IMR-90 (cell line): ENCODE measurements at regions not wholly inside any gene's neighbourhood (a gene's known extent, or its start where the extent isn't known, plus 50 kb on each side); places are given as distances from the start of the nearest gene placed in this dataset.

Experiments used
- ATAC-seq: fragments of 200-7000 bp; cut with Tn5 transposase; 2 replicates; pipeline ENCODE4 v1.9.1; 2020; ENCODE audit warnings: low read depth, mild to moderate bottlenecking, moderate library complexity
- BruUV-seq: library from RNA; stranded (reverse); fragments of 400-500 nt; replicated peaks from 2 replicates; lab custom pipeline; 2021; lab: Mats Ljungman, UMichigan
- CTCF ChIA-PET: fragments of 300-600 bp; formaldehyde crosslinking; extraction: SDS; loops from one replicate; lab custom pipeline; 2021; ENCODE audit warnings: antibody characterized with exemption; lab: Yijun Ruan, JAX
- POLR2A ChIA-PET: fragments of 300-600 bp; sonication (Branson Sonifier 250); formaldehyde crosslinking; loops from one replicate; lab custom pipeline; 2022; ENCODE audit warnings: antibody characterized with exemption; ENCODE audit not compliant: unreplicated experiment; lab: Charles Lee
- DNase-seq: peaks from one replicate; pipeline ENCODE4 v3.0.0; 2013
- H2AFZ ChIP-seq: replicated peaks from 2 replicates; pipeline ENCODE3; 2013; ENCODE audit warnings: low read length, mild to moderate bottlenecking; ENCODE audit not compliant: poor library complexity
- H2AK5ac ChIP-seq: 2 replicates; pipeline ENCODE4 v1.6.1; 2013; ENCODE audit warnings: low read depth, low read length, inconsistent platforms
- H2AK9ac ChIP-seq: replicated peaks from 2 replicates; pipeline ENCODE3; 2013; ENCODE audit warnings: mild to moderate bottlenecking, low read depth, low read length, moderate library complexity; ENCODE audit not compliant: poor library complexity
- H2BK120ac ChIP-seq: 2 replicates; pipeline ENCODE4 v1.6.1; 2013; ENCODE audit warnings: low read depth, low read length, inconsistent platforms
- H2BK15ac ChIP-seq: 3 replicates; pipeline ENCODE4 v1.6.1; 2013; ENCODE audit warnings: low read depth, low read length, inconsistent platforms
- H2BK20ac ChIP-seq: 2 replicates; pipeline ENCODE4 v1.6.1; 2013; ENCODE audit warnings: low read depth, mild to moderate bottlenecking, inconsistent platforms, low read length, moderate library complexity
- H2BK5ac ChIP-seq: 2 replicates; pipeline ENCODE4 v1.6.1; 2013; ENCODE audit warnings: mild to moderate bottlenecking, low read depth, low read length, inconsistent platforms; ENCODE audit not compliant: poor library complexity, severe bottlenecking
- H3K14ac ChIP-seq: replicated peaks from 2 replicates; pipeline ENCODE4 v1.6.1; 2013; ENCODE audit warnings: low read depth, low read length, inconsistent platforms
- H3K18ac ChIP-seq: 2 replicates; pipeline ENCODE4 v1.6.1; 2013; ENCODE audit warnings: low read depth, low read length, control low read depth
- H3K23ac ChIP-seq: 2 replicates; pipeline ENCODE4 v1.6.1; 2013; ENCODE audit warnings: low read depth, low read length, inconsistent platforms
- H3K27ac ChIP-seq: 2 replicates; pipeline ENCODE4 v1.5.1; 2013; ENCODE audit warnings: mild to moderate bottlenecking, control low read depth, low read length; ENCODE audit not compliant: insufficient read depth
- H3K27me3 ChIP-seq: 2 replicates; pipeline ENCODE4 v1.6.1; 2013; ENCODE audit warnings: low read length; ENCODE audit not compliant: control insufficient read depth, insufficient read depth
- H3K36me3 ChIP-seq: 2 replicates; pipeline ENCODE4 v1.6.1; 2013; ENCODE audit warnings: low read length, mixed read lengths; ENCODE audit not compliant: control insufficient read depth, insufficient read depth
- H3K4ac ChIP-seq: 2 replicates; pipeline ENCODE4 v1.6.1; 2013; ENCODE audit warnings: low read depth, low read length, inconsistent platforms
- H3K4me1 ChIP-seq: 2 replicates; pipeline ENCODE4 v1.6.1; 2013; ENCODE audit warnings: low read length, mixed read lengths; ENCODE audit not compliant: control insufficient read depth, insufficient read depth
- H3K4me2 ChIP-seq: 2 replicates; pipeline ENCODE4 v1.6.1; 2013; ENCODE audit warnings: low read depth, mild to moderate bottlenecking, control low read depth, low read length, moderate library complexity
- H3K4me3 ChIP-seq: 2 replicates; pipeline ENCODE4 v1.5.1; 2013; ENCODE audit warnings: low read depth, mild to moderate bottlenecking, control low read depth, low read length, moderate library complexity; ENCODE audit not compliant: insufficient read depth
- H3K56ac ChIP-seq: 2 replicates; pipeline ENCODE4 v1.6.1; 2013; ENCODE audit warnings: low read length, inconsistent platforms; ENCODE audit not compliant: insufficient read depth; ENCODE audit errors: extremely low read depth
- H3K79me1 ChIP-seq, 2 experiments: 2 replicates each; pipeline ENCODE4 v1.6.1; 2013; ENCODE audit warnings: low read length in 2 of 2, inconsistent platforms in 1 of 2, low read depth in 1 of 2
- H3K9ac ChIP-seq: 2 replicates; pipeline ENCODE4 v1.6.1; 2013; ENCODE audit warnings: low read depth, low read length, control low read depth
- H3K9me1 ChIP-seq: 2 replicates; pipeline ENCODE4 v1.6.1; 2013; ENCODE audit warnings: low read length, inconsistent platforms; ENCODE audit not compliant: insufficient read depth
- H3K9me3 ChIP-seq: 2 replicates; pipeline ENCODE4 v1.6.1; 2013; ENCODE audit warnings: low read length; ENCODE audit not compliant: control insufficient read depth, insufficient read depth
- H4K20me1 ChIP-seq: 2 replicates; pipeline ENCODE4 v1.6.1; 2013; ENCODE audit warnings: low read length, inconsistent platforms; ENCODE audit not compliant: insufficient read depth
- H4K5ac ChIP-seq: 2 replicates; pipeline ENCODE4 v1.6.1; 2013; ENCODE audit warnings: mild to moderate bottlenecking, low read depth, low read length, control low read depth
- H4K8ac ChIP-seq, 2 experiments: 2 replicates each; pipeline ENCODE4 v1.6.1; 2013; ENCODE audit warnings: low read depth in 2 of 2, low read length in 2 of 2, control low read depth in 1 of 2, inconsistent platforms in 1 of 2
- H4K91ac ChIP-seq: 2 replicates; pipeline ENCODE4 v1.6.1; 2013; ENCODE audit warnings: low read depth, low read length, inconsistent platforms; ENCODE audit not compliant: insufficient read depth
- BHLHE40 ChIP-seq: fragments of 150-350 bp; IDR thresholded peaks from 2 replicates; pipeline ENCODE4 v1.6.1; 2016; ENCODE audit warnings: mild to moderate bottlenecking, low read depth, low read length
- NFE2L2 ChIP-seq: fragments of 150-350 bp; IDR thresholded peaks from 2 replicates; pipeline ENCODE4 v1.6.1; 2016; ENCODE audit warnings: low read depth, mild to moderate bottlenecking, low read length
- WGBS, 2 experiments: methylation state at CpG; one replicate each; pipeline versions ENCODE4 v1.1.5 to v1.1.7; 2013; ENCODE audit warnings: missing lambda C conversion rate in 2 of 2; ENCODE audit not compliant: insufficient read length in 1 of 2; ENCODE audit errors: extremely low coverage in 2 of 2; 5-methylcytosine and 5-hydroxymethylcytosine counted together
- dilution Hi-C: fragments of 300-500 bp; cut with HindIII; formaldehyde crosslinking; loops from one replicate; pipeline ENCODE4 v1.14.3; 2018; ENCODE audit warnings: low sequenced_read_pairs; ENCODE audit not compliant: unreplicated experiment
- in situ Hi-C: fragments of 300-500 bp; cut with MboI; formaldehyde crosslinking; loops from 3 replicates; pipeline ENCODE4 v1.14.3; 2019; ENCODE audit warnings: low sequenced_read_pairs, inconsistent platforms, mixed read lengths
- intact Hi-C: fragments of 100-400 bp; cut with micrococcal nuclease; formaldehyde crosslinking; loops from 2 replicates; pipeline ENCODE4 v1.10.0; 2022

DNA sequence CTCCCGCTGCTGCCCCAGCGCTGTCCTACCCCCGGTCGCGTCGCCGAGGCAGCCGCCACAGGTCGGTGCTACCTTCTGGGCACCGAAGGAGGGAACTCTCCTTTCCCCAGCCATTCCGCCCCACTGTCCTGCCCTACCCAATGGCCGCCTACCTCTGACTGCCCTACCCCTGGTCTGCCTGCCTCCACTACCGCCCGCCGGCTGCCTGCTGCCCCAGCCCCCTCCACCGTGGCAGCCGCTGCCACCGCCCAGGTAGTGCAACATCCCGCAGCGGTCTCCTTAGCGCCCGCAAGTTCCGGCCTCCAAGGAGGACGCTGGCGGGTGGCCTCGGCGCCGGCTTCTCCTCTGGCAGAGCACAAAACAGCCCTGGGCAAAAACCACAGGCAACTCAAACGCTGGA, 1303.1 kb downstream of the UQCRFS1 start:
- Histone ChIP-seq H2AK9ac (no peak overlapping the region), H3K56ac (no peak overlapping the region), H3K18ac (no peak overlapping the region), H4K5ac (no peak overlapping the region), H2AFZ (no peak overlapping the region), H3K27me3 (no peaks in the 10 kb centered on the region), H3K4me1 (no peaks in the 10 kb centered on the region), H3K23ac (no peak overlapping the region), H3K4me3 (no peak overlapping the region), H2AK5ac (no peak overlapping the region), H2BK120ac (no peak overlapping the region), H3K9ac (no peak overlapping the region), H2BK20ac (no peak overlapping the region), H3K4ac (no peak overlapping the region), H4K20me1 (no peaks in the 10 kb centered on the region), H3K79me1 (no peaks in the 10 kb centered on the region), H3K9me1 (no peaks in the 10 kb centered on the region), H4K8ac (no peak overlapping the region), H3K27ac (no peak overlapping the region), H3K9me3 (peaks cover 36% of the 10 kb centered on the region), H3K36me3 (no peaks in the 10 kb centered on the region), H2BK15ac (no peak overlapping the region), H4K91ac (no peak overlapping the region), H3K14ac (no peak overlapping the region), H3K4me2 (no peak overlapping the region), H2BK5ac (no peak overlapping the region)
- CTCF ChIA-PET: no interaction called here
- TF ChIP-seq NFE2L2: no peak
- TF ChIP-seq BHLHE40: no peak
- POLR2A ChIA-PET: no interaction called here
- intact Hi-C loops (no loop called here), dilution Hi-C loops (no loop called here), in situ Hi-C loops (no loop called here)
- no TSS peak for BruUV-seq
- 93% methylated on average over 18 of the region's 29 CpGs; no CpG with 5 or more reads in 1 of the 2 experiments for WGBS, 2 experiments
- DNase-seq: no peak
- ATAC-seq: no peak
